ENCODE measurements at regions not wholly inside any gene's neighbourhood (a gene's known extent, or its start where the extent isn't known, plus 50 kb on each side); places are given as distances from the start of the nearest gene placed in this dataset.

DNA sequence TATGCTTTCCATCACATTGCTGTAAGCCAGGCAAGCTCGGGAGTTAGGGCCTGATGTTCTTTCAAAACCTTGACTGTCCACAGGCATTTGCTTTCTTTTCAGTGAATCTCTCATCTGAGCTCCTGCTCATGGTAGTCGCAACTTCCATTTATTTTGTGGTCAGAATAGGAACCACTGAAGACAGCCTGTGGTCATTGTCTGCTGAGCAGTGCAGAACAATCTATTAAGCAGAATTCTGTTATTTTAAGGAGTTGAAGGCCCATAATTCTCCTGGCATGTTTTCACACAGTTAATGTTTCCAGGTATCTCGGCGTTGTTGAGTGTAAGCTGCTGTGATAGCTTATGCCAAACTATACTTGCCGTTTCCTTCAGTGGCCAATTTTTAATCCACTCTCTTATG is 491.1 kb upstream of the AKR1E2 start:
- TF ChIP-seq, protein P1, sequence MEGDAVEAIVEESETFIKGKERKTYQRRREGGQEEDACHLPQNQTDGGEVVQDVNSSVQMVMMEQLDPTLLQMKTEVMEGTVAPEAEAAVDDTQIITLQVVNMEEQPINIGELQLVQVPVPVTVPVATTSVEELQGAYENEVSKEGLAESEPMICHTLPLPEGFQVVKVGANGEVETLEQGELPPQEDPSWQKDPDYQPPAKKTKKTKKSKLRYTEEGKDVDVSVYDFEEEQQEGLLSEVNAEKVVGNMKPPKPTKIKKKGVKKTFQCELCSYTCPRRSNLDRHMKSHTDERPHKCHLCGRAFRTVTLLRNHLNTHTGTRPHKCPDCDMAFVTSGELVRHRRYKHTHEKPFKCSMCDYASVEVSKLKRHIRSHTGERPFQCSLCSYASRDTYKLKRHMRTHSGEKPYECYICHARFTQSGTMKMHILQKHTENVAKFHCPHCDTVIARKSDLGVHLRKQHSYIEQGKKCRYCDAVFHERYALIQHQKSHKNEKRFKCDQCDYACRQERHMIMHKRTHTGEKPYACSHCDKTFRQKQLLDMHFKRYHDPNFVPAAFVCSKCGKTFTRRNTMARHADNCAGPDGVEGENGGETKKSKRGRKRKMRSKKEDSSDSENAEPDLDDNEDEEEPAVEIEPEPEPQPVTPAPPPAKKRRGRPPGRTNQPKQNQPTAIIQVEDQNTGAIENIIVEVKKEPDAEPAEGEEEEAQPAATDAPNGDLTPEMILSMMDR (IDR thresholded peaks at IDR 0.05 in 4 of 5, conservative IDR thresholded peaks at IDR 0.05 in 1 of 5), result no peak
- no peak for TF ChIP-seq POLR2A (IDR thresholded peaks at IDR 0.05)
